H1 (cell line): ENCODE measurements at regions not wholly inside any gene's neighbourhood (a gene's known extent, or its start where the extent isn't known, plus 50 kb on each side); places are given as distances from the start of the nearest gene placed in this dataset.

Experiments used
- CHD7 ChIP-seq: fragments of 300-600 bp; sonication (generic); IDR thresholded peaks from 2 replicates; pipeline ENCODE4 v1.7.1; 2012; ENCODE audit warnings: low read length, moderate library complexity, mild to moderate bottlenecking, inconsistent platforms; ENCODE audit not compliant: insufficient replicate concordance
- MAFK ChIP-seq: IDR thresholded peaks from 2 replicates; pipeline ENCODE4 v1.6.1; 2012; ENCODE audit warnings: low read depth, mild to moderate bottlenecking, improper control_type of control experiment, low read length
- POLR2AphosphoS5 ChIP-seq: IDR thresholded peaks from 2 replicates; pipeline ENCODE4 v1.6.1; 2011; ENCODE audit warnings: low read depth, low read length

DNA sequence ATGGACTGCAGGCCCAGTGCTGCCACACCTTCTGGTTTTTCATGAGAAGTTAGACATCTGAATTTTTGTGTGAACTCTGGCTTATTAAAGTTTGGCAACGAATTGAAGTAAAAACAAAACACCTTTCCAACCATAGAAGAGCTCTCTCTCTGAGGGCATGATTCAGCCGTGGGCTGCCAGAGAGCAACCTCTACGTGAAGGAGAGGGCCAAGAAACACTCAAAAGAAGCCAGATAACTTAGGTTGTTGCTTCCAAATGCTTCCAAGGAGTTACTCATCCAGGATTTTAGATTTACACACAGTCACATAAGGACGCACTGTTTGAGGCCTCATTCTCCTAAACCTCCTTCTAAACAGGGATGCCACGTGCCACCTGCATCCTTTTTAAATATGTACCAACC lies 65.5 kb downstream of the NRN1 start (continued):
- TF ChIP-seq CHD7 (no peak), POLR2AphosphoS5 (no peak), MAFK (no peak)
